CD4-positive, alpha-beta T cell (primary cell): ENCODE measurements at regions not wholly inside any gene's neighbourhood (a gene's known extent, or its start where the extent isn't known, plus 50 kb on each side); places are given as distances from the start of the nearest gene placed in this dataset.

Experiments used
- ATAC-seq: fragments of 200-7000 bp; cut with Tn5 transposase; one replicate; pipeline ENCODE4 v1.10.0; 2022; ENCODE audit warnings: mild to moderate bottlenecking; ENCODE audit not compliant: poor library complexity
- CTCF ChIA-PET: fragments of 350-600 bp; sonication (Branson Sonifier 250); formaldehyde crosslinking; loops from one replicate; lab custom pipeline; 2021; ENCODE audit warnings: antibody characterized with exemption, inconsistent platforms; lab: Charles Lee
- POLR2A ChIA-PET: fragments of 350-600 bp; sonication (Branson Sonifier 250); formaldehyde crosslinking; loops from one replicate; lab custom pipeline; 2021; ENCODE audit warnings: antibody characterized with exemption, inconsistent platforms; lab: Charles Lee
- DNase-seq, 14 experiments: peaks; one replicate each; pipeline ENCODE4 v3.0.0-alpha.2; 2013 to 2020; ENCODE audit warnings: mixed read lengths in 2 of 14
- H3K27ac ChIP-seq, 2 donors: one replicate each; pipeline versions ENCODE4 v1.5.1 to v1.7.0; 2013; ENCODE audit warnings: low read length in 2 of 2, low read depth in 1 of 2, mild to moderate bottlenecking in 1 of 2
- H3K27me3 ChIP-seq, 2 experiments: 1 replicate in 1 of 2; 2 replicates in 1 of 2; pipeline versions ENCODE4 v1.6.1 to v1.7.0; 2013; ENCODE audit warnings: low read length in 2 of 2, control low read depth in 1 of 2, mild to moderate bottlenecking in 1 of 2, moderate library complexity in 1 of 2; ENCODE audit not compliant: insufficient read depth in 2 of 2, control insufficient read depth in 1 of 2
- H3K36me3 ChIP-seq: one replicate; pipeline ENCODE4 v1.6.1; 2013; ENCODE audit warnings: low read length, control low read depth; ENCODE audit not compliant: insufficient read depth
- H3K4me1 ChIP-seq: one replicate; pipeline ENCODE4 v1.6.1; 2013; ENCODE audit warnings: low read length, control low read depth; ENCODE audit not compliant: insufficient read depth
- H3K4me3 ChIP-seq: one replicate; pipeline ENCODE4 v1.5.1; 2013; ENCODE audit warnings: mild to moderate bottlenecking, low read length, moderate library complexity
- H3K9me3 ChIP-seq, 2 experiments: 1 replicate in 1 of 2; 2 replicates in 1 of 2; pipeline versions ENCODE4 v1.6.1 to v1.7.0; 2013; ENCODE audit warnings: low read length in 2 of 2, mild to moderate bottlenecking in 2 of 2, control low read depth in 1 of 2, moderate library complexity in 1 of 2; ENCODE audit not compliant: control insufficient read depth in 1 of 2, insufficient read depth in 1 of 2
- H3K27ac Mint-ChIP-seq: one replicate; pipeline ENCODE4 v1.8.0; 2020; ENCODE audit warnings: mixed read lengths
- H3K27me3 Mint-ChIP-seq: one replicate; pipeline ENCODE4 v1.8.0; 2021; ENCODE audit warnings: mixed read lengths
- H3K36me3 Mint-ChIP-seq: one replicate; pipeline ENCODE4 v1.8.0; 2021; ENCODE audit warnings: low read depth, mixed read lengths
- H3K4me1 Mint-ChIP-seq: one replicate; pipeline ENCODE4 v1.8.0; 2021; ENCODE audit warnings: low read depth, mixed read lengths
- H3K4me3 Mint-ChIP-seq: one replicate; pipeline ENCODE4 v1.8.0; 2020; ENCODE audit warnings: mild to moderate bottlenecking, mixed read lengths
- H3K9me3 Mint-ChIP-seq: one replicate; pipeline ENCODE4 v1.8.0; 2020; ENCODE audit warnings: mixed read lengths
- intact Hi-C, 2 experiments: fragments of 100-400 bp; cut with DNase I in 1 of 2; cut with micrococcal nuclease in 1 of 2; formaldehyde crosslinking; loops; one replicate each; pipeline versions ENCODE4 v1.15.1 to v1.9.0; 2023 to 2025; cut with DNase I, micrococcal nuclease
- TF ChIP-seq, protein P1 (sequence below): fragments of 200-600 bp; IDR thresholded peaks from one replicate; pipeline ENCODE4 v1.8.0; 2022; ENCODE audit warnings: antibody characterized with exemption, mild to moderate bottlenecking

DNA sequence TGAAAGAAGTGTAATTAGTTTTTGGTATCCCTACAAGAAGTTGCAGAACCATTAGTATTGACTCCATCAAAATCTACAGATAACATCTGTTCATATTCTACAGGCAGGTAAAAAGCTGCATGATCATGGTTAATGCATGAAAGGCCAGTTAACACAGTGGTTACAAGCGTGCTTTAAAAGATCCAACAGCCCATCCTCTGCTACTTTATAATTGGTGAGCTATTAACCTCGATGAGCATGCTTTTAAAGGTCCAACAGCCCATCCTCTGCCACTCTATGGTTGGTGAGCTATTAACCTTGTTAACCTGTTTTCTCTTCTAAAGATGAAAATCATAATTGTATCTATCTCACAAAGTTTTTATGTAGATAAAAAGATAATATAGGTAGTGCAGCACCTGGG is 289.3 kb downstream of the DUSP6 start:
- no peaks in the 10 kb centered on the region for H3K27me3 Mint-ChIP-seq
- intact Hi-C loops = no loop called here
- ChIA-PET POLR2A (no interaction called here), CTCF (no interaction called here)
- DNase-seq (no peak), ATAC-seq (no peak)
- H3K27ac Mint-ChIP-seq = no peak overlapping the region
- H3K36me3 Mint-ChIP-seq = no peaks in the 10 kb centered on the region
- H3K4me1 Mint-ChIP-seq = no peaks in the 10 kb centered on the region
- H3K9me3 Mint-ChIP-seq = no peaks in the 10 kb centered on the region
- Histone ChIP-seq H3K4me1 (no peaks in the 10 kb centered on the region), H3K27me3 (no peaks in the 10 kb centered on the region), H3K4me3 (no peak overlapping the region), H3K27ac (no peak overlapping the region), H3K36me3 (no peaks in the 10 kb centered on the region), H3K9me3 (no peaks in the 10 kb centered on the region)
- no peak overlapping the region for H3K4me3 Mint-ChIP-seq
- TF ChIP-seq, protein P1, sequence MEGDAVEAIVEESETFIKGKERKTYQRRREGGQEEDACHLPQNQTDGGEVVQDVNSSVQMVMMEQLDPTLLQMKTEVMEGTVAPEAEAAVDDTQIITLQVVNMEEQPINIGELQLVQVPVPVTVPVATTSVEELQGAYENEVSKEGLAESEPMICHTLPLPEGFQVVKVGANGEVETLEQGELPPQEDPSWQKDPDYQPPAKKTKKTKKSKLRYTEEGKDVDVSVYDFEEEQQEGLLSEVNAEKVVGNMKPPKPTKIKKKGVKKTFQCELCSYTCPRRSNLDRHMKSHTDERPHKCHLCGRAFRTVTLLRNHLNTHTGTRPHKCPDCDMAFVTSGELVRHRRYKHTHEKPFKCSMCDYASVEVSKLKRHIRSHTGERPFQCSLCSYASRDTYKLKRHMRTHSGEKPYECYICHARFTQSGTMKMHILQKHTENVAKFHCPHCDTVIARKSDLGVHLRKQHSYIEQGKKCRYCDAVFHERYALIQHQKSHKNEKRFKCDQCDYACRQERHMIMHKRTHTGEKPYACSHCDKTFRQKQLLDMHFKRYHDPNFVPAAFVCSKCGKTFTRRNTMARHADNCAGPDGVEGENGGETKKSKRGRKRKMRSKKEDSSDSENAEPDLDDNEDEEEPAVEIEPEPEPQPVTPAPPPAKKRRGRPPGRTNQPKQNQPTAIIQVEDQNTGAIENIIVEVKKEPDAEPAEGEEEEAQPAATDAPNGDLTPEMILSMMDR = no peak

DNA sequence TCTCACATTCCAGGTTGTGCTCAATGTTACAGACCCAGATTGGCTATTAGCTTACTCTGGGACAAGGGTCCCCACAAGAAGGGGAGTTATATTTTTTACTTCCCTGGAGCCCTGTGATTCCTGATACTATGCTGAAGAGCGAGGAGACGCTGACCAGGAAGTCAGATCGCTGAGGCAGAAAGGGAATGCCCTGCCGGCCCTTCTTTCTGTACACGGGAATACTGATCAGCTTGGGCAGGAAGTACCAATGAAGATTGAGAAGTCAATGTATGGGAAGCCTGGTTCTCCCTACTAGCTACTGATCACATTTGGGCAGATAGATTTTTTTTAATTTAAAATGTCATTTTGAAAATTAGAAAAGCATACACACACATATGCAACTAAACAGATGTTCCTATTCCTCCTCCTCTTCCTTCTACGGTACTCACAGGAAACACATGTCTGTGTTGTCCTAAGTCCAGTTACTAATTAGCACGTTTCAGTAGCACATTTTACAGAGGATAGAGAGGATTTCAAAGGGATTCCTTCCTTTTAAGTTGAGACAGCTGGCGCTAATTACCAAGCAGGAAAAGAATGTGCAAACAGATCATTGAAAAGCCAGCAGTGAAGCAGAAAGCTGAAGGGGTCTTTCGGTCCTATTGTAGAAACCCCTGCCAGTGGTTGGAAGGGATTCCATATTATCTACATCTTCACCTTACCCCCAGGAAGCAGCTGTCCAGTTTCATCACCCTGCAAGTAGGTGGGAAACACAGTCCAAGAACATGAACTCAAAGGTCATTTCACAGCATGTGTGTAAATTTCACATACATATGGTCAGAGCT is 292.4 kb downstream of the DUSP6 start:
- no peak for DNase-seq
- POLR2A ChIA-PET = no interaction called here
- Histone ChIP-seq H3K4me3 (no peak overlapping the region), H3K27me3 (no peaks in the 10 kb centered on the region), H3K4me1 (no peaks in the 10 kb centered on the region), H3K27ac (no peak overlapping the region), H3K9me3 (no peaks in the 10 kb centered on the region), H3K36me3 (no peaks in the 10 kb centered on the region)
- Mint-ChIP-seq H3K4me3 (no peak overlapping the region), H3K9me3 (no peaks in the 10 kb centered on the region), H3K36me3 (no peaks in the 10 kb centered on the region), H3K4me1 (no peaks in the 10 kb centered on the region), H3K27ac (no peak overlapping the region), H3K27me3 (no peaks in the 10 kb centered on the region)
- intact Hi-C loops = no loop called here
- TF ChIP-seq, protein P1 = no peak
- CTCF ChIA-PET = no interaction called here
- ATAC-seq = no peak

DNA sequence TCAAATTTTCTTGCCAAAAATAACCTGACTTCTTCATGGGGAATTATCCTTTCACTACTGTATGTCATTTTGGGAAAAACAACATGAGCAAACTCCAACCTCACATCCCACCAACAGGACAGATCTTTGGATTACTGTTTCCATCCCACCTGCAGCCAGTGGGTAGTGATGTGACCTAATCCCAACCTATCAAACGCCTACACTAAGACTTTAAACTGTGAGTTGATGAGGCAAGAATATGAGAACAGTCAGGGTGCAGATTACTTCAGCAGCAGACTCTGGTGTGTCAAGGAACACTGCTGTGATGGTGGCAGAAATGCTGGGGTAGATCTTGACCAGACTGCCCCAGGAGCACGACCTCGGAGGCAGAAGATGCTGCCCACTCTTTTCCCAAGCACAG is 293.2 kb downstream of the DUSP6 start:
- intact Hi-C loops = no loop called here
- H3K4me3 ChIP-seq = no peak overlapping the region
- TF ChIP-seq, protein P1 = no peak
- no peak overlapping the region for H3K4me3 Mint-ChIP-seq
- H3K27ac ChIP-seq = no peak overlapping the region
- H3K27ac Mint-ChIP-seq = no peak overlapping the region
- H3K4me1 ChIP-seq = no peaks in the 10 kb centered on the region
- ChIA-PET POLR2A (no interaction called here), CTCF (no interaction called here)
- H3K36me3 Mint-ChIP-seq = no peaks in the 10 kb centered on the region
- no peaks in the 10 kb centered on the region for H3K27me3 Mint-ChIP-seq
- H3K9me3 Mint-ChIP-seq = no peaks in the 10 kb centered on the region
- H3K27me3 ChIP-seq = no peaks in the 10 kb centered on the region
- ATAC-seq = no peak
- DNase-seq = no peak
- H3K36me3 ChIP-seq = no peaks in the 10 kb centered on the region
- H3K4me1 Mint-ChIP-seq = no peaks in the 10 kb centered on the region
- no peaks in the 10 kb centered on the region for H3K9me3 ChIP-seq
